OCI-LY7 (cell line): ENCODE measurements at regions not wholly inside any gene's neighbourhood (a gene's known extent, or its start where the extent isn't known, plus 50 kb on each side); places are given as distances from the start of the nearest gene placed in this dataset.

Source experiments
- BruUV-seq: library from RNA; stranded (reverse); fragments of 400-500 nt; replicated peaks from 2 replicates; lab custom pipeline; 2021; lab: Mats Ljungman, UMichigan
- CTCF ChIA-PET: fragments of 300-600 bp; sonication (Branson Sonifier 250); formaldehyde crosslinking; loops from one replicate; lab custom pipeline; 2022; ENCODE audit warnings: antibody characterized with exemption; ENCODE audit not compliant: unreplicated experiment; lab: Charles Lee
- POLR2A ChIA-PET: fragments of 300-600 bp; sonication (Branson Sonifier 250); formaldehyde crosslinking; loops from one replicate; lab custom pipeline; 2022; ENCODE audit warnings: antibody characterized with exemption; lab: Charles Lee
- DNase-seq: peaks from one replicate; pipeline ENCODE4 v3.0.0-alpha.2; 2015; ENCODE audit warnings: low spot score
- H2AFZ ChIP-seq: fragments of 200-600 bp; sonication (generic), shearing (Covaris generic); 2 replicates; pipeline ENCODE4 v1.6.1; 2014; ENCODE audit warnings: mild to moderate bottlenecking, antibody characterized with exemption, low read length, moderate library complexity
- H3K27ac ChIP-seq: fragments of 200-600 bp; sonication (generic); 2 replicates; pipeline ENCODE4 v1.5.1; 2014; ENCODE audit warnings: mixed run types, low read depth, mild to moderate bottlenecking, moderate library complexity, low read length, inconsistent platforms; ENCODE audit not compliant: poor library complexity, severe bottlenecking
- H3K36me3 ChIP-seq: fragments of 200-600 bp; sonication (generic); 2 replicates; pipeline ENCODE4 v1.6.1; 2014; ENCODE audit warnings: mild to moderate bottlenecking, antibody characterized with exemption, low read length, moderate library complexity, mixed read lengths; ENCODE audit not compliant: insufficient read depth
- H3K4me1 ChIP-seq: fragments of 200-600 bp; sonication (generic); 2 replicates; pipeline ENCODE4 v1.5.1; 2014; ENCODE audit warnings: mild to moderate bottlenecking, low read length; ENCODE audit not compliant: insufficient read depth, poor library complexity, severe bottlenecking
- H3K4me2 ChIP-seq: fragments of 200-600 bp; sonication (generic); 2 replicates; pipeline ENCODE4 v1.6.1; 2014; ENCODE audit warnings: mild to moderate bottlenecking, low read length
- H3K4me3 ChIP-seq: fragments of 200-600 bp; sonication (generic); 2 replicates; pipeline ENCODE4 v1.5.1; 2014; ENCODE audit warnings: mild to moderate bottlenecking, low read depth, low read length; ENCODE audit not compliant: poor library complexity, severe bottlenecking
- H3K79me2 ChIP-seq: fragments of 200-600 bp; sonication (generic); 2 replicates; pipeline ENCODE4 v1.6.1; 2016; ENCODE audit warnings: low read depth, mild to moderate bottlenecking, low read length, moderate library complexity, mixed read lengths; ENCODE audit not compliant: insufficient read depth
- H3K9me2 ChIP-seq: fragments of 200-600 bp; sonication (generic); 2 replicates; pipeline ENCODE4 v1.6.1; 2016; ENCODE audit warnings: mild to moderate bottlenecking, low read length, mixed read lengths; ENCODE audit not compliant: insufficient read depth
- H3K9me3 ChIP-seq: fragments of 200-600 bp; sonication (generic); 2 replicates; pipeline ENCODE4 v1.6.1; 2014; ENCODE audit warnings: mild to moderate bottlenecking, mixed run types, low read length, mixed read lengths
- H4K20me1 ChIP-seq: fragments of 200-600 bp; sonication (generic); 2 replicates; pipeline ENCODE4 v1.6.1; 2014; ENCODE audit warnings: mild to moderate bottlenecking, antibody characterized with exemption, low read length, moderate library complexity, mixed read lengths; ENCODE audit not compliant: insufficient read depth
- CTCF ChIP-seq: fragments of 200-600 bp; sonication (generic); conservative IDR thresholded peaks from 2 replicates; pipeline ENCODE4 v1.5.1; 2014; ENCODE audit warnings: mild to moderate bottlenecking, antibody characterized with exemption, low read length, moderate library complexity, mixed read lengths
- EZH2phosphoT487 ChIP-seq: fragments of 200-600 bp; sonication (generic); IDR thresholded peaks from 2 replicates; pipeline ENCODE4 v1.6.1; 2018; ENCODE audit warnings: low read depth, borderline replicate concordance, mild to moderate bottlenecking, mixed run types, antibody characterized with exemption, low read length, moderate library complexity, mixed read lengths
- intact Hi-C: fragments of 100-400 bp; cut with micrococcal nuclease; formaldehyde crosslinking; loops from one replicate; pipeline ENCODE4 v1.10.0; 2022; ENCODE audit not compliant: unreplicated experiment

- no peak overlapping the region for H2AFZ ChIP-seq
- ChIA-PET POLR2A (interaction anchor here (0.7 kb wide), 1 partner anchor 117 kb away, joined by 4 read pairs; no protein-coding TSS in a partner anchor), CTCF (no interaction called here)
- intact Hi-C loops, result no loop called here
- no peaks in the 10 kb centered on the region for H3K9me2 ChIP-seq
- no peak overlapping the region for H3K4me2 ChIP-seq
- no TSS peak for BruUV-seq
- no peak for DNase-seq
- no peak overlapping the region for H3K27ac ChIP-seq
- no peak overlapping the region for H3K4me3 ChIP-seq
- H3K4me1 ChIP-seq, result no peaks in the 10 kb centered on the region
- H3K79me2 ChIP-seq, result no peaks in the 10 kb centered on the region
- no peaks in the 10 kb centered on the region for H4K20me1 ChIP-seq
- H3K36me3 ChIP-seq, result no peaks in the 10 kb centered on the region
- TF ChIP-seq CTCF, result no peak
- TF ChIP-seq EZH2phosphoT487, result no peak
- H3K9me3 ChIP-seq, result peaks cover 12% of the 10 kb centered on the region
Measured at GRCh38 chr11:111066846-111067245, 178.7 kb upstream of the POU2AF2 start.

GRCh38 chr11:111063726-111064517 lies 181.6 kb upstream of the POU2AF2 start:
- H2AFZ ChIP-seq, result no peak overlapping the region
- peaks cover 12% of the 10 kb centered on the region for H3K9me3 ChIP-seq
- ChIA-PET CTCF (no interaction called here), POLR2A (no interaction called here)
- H3K4me3 ChIP-seq, result no peak overlapping the region
- intact Hi-C loops, result no loop called here
- H3K79me2 ChIP-seq, result no peaks in the 10 kb centered on the region
- no peak for DNase-seq
- no peaks in the 10 kb centered on the region for H4K20me1 ChIP-seq
- BruUV-seq, result no TSS peak
- TF ChIP-seq EZH2phosphoT487 (no peak), CTCF (no peak)
- H3K4me1 ChIP-seq, result no peaks in the 10 kb centered on the region
- H3K27ac ChIP-seq, result no peak overlapping the region
- no peaks in the 10 kb centered on the region for H3K36me3 ChIP-seq
- no peaks in the 10 kb centered on the region for H3K9me2 ChIP-seq
- no peak overlapping the region for H3K4me2 ChIP-seq

GRCh38 chr11:111062420-111062819 lies 183.1 kb upstream of the POU2AF2 start:
- CTCF ChIA-PET, result no interaction called here
- H3K4me1 ChIP-seq, result no peaks in the 10 kb centered on the region
- no peaks in the 10 kb centered on the region for H3K79me2 ChIP-seq
- BruUV-seq, result no TSS peak
- no peak overlapping the region for H3K4me3 ChIP-seq
- no peak overlapping the region for H3K27ac ChIP-seq
- no peak for DNase-seq
- H3K9me3 ChIP-seq, result 0 out of 2 replicates have a peak, but pooled peaks cover 6% of the 10 kb centered on the region
- no peaks in the 10 kb centered on the region for H4K20me1 ChIP-seq
- H2AFZ ChIP-seq, result no peak overlapping the region
- no peak for TF ChIP-seq CTCF
- no peak for TF ChIP-seq EZH2phosphoT487
- no peaks in the 10 kb centered on the region for H3K9me2 ChIP-seq
- POLR2A ChIA-PET, result interaction anchor here (0.5 kb wide), 1 partner anchor 99 kb away, joined by 3 read pairs; no protein-coding TSS in a partner anchor
- intact Hi-C loops, result no loop called here
- no peak overlapping the region for H3K4me2 ChIP-seq
- no peaks in the 10 kb centered on the region for H3K36me3 ChIP-seq
